GM19397 (cell line): ENCODE measurements at regions not wholly inside any gene's neighbourhood (a gene's known extent, or its start where the extent isn't known, plus 50 kb on each side); places are given as distances from the start of the nearest gene placed in this dataset.

Experiments
- ATAC-seq: cut with Tn5 transposase; IDR thresholded peaks from one replicate; pipeline ENCODE4 v1.9.1; 2021; ENCODE audit warnings: mild to moderate bottlenecking, moderate library complexity; ENCODE audit not compliant: unreplicated experiment

DNA sequence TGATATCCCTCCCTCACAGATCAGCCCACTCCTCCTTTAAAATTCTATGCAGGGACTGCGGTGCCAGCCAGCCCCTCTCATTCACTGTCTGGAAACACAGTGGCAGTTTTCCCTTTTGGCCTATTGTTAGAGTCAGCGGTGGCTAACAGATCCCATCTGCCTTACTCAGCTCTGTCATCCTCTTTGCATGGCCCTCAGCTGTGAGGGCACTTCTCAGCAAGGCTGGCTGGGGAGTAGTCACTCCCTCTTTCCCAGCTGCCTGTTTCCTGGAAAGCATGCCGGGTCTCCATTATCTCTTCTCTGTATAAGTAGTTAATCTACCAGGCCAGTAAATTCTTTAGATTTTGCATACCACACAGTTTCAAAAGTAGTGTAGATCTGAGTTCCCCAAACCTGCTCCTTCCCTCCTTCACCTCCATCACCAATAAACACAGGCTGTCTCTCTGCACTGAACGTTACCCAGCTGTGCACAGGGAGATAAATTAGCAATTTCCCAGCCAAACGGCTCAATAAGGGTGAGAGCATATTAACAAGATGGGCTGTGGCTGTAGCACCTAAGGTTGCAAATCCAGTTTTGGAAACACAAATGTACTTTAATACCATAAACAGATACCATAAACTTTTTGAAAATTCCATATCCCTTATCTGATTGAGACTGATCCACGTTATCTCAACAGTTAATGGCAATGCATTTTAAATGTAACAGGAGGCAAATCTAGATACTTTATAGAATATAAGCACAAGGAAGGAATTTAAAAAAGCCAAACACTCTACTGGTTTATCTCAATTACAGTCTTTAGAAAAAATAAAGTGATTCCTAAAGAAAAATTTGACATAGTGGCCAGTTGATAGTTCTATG lies 229.3 kb downstream of the ANKRD50 start:
- ATAC-seq, result no peak

DNA sequence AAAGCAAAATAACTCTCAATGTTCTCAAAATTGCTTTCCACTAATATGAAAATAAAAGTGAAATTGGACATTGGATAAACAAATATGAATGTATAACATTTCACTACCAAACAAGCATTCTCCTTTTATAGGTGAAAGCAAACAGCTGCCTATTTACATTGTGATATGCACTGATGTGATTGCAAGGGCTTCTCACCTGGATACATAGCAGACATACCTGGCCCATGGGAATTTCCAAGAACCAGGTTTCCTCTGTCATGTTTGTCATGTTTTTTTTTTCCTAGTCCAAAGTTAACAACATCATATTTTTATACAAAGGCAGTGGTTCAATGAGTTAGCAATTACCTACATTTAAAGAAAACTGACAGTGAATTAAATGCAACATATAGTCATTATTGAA lies 228.5 kb downstream of the ANKRD50 start:
- no peak for ATAC-seq

DNA sequence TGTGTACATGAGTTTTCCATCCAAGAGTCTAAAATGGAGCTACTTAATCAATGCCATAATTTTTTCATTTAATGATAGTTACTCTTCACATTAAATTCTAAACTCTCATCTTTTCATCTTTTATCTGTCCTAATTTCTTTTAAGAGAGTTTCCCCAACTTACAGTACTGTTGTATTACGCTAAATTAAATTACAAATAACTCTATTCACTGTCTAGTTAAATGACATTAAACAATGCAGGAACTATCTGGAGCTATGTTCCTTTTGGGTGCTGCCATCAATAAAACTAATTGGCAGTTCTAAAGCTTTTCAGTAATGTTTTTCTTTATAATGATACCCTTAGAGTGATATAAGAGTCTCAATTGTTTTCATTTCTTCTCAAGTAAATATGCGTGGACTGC lies 227.6 kb downstream of the ANKRD50 start:
- ATAC-seq, result no peak

DNA sequence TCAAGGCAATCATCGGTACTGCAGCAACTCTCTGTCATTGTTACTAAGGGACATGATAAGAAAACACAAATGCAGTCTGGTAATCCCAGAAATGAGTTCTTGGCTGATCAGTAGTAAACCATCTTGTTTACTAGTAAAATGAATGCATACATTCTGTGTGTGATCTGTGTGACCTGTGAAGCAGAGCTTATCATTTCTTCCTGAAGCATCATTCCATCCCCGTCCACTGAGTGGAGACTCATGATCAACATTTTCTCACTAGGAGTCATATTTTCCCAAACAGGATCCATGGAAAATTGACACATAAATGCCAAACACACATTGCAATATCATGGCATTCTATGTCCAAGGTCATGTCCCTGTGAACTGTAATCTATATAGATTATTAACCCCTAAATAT lies 226.1 kb downstream of the ANKRD50 start:
- no peak for ATAC-seq

DNA sequence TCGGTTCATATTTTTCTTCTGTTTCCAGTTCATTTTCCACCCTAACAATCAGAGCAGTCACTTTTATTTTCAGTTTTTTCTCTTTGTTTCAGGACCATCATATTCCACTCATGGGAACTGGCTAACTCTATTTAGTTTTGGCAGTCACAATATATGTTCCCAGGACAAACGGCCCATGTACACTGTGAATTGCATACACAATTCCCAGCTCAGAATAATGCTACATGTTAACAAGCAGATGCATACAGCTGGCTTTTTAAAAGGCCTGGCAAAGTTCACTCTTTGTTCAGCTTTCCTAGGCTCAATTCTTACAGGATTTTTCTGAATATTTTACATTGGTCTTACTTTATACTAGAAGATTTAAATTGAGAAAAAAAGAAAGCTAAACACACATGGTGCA lies 224.9 kb downstream of the ANKRD50 start:
- no peak for ATAC-seq

DNA sequence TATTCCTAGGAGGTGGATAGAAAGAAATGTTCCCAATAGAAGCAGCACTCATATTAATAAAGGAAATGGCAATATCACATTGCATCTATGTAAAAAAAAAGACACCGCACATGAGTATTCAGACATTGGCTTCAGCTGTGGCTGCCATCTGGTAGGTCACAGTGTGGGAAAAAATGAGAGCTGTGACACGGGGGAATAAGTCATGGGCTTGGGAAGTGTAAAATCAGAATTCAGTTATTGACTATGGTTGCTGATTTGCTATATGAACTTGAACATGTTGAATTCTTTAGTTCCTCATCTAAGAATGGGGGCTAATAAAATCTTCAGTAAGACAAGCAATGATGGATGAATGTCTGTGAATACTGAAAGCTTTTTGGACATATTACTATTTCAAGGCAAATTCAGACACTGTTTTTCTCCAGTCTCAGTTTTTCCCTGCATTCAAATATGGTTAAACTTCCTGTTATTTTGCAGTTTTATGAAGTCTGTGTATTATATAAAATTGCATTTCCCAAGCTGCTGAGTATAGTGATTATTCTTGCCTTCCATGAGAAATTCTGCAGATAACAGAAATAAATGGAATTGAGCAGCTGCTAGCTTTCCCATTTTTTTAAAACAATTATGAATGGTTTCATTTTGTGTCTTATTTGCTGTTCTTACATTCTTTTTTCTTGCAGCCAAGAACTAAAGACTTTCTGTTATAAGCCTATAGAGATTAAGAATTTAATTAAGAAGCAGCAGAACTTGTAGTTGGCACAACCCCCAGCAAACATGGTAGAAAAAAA lies 221.0 kb downstream of the ANKRD50 start:
- no peak for ATAC-seq

DNA sequence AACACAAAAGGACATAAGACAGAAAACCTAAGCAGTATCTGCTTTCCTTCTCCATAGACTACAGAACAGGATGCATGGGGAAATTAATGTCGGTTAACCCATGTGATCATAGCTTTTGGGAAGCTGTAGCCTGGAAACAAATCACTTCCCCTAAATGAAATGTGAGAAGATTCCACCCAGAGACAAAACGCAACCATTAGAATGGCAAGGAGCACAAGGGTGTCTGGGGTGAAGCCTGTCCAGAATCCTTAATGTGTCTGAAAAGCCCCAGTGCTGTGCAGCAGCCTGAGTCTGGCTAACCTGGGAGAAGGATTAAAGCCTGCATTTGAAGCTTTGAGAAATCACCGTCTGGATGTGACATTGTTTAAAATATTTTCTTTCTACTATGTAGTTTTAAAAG lies 213.3 kb downstream of the ANKRD50 start:
- no peak for ATAC-seq

DNA sequence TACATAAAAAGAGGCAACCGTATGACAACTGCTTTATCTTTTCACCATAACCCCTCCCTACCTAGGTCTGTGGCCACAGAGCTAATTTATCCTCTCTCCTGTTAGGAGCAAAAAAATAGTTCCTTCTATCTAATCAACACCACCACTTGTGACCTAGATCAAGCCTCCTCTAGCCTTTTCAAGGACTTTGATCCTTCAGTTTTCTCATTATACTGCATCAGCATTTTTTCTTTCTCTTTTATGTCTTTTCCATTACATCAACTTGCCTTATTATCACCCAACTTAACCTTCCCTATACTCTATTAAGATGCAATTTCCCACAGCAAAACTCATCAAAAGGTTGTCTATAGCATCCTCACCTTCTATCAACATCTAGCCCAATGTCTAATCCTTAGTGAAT lies 211.0 kb downstream of the ANKRD50 start:
- no peak for ATAC-seq

DNA sequence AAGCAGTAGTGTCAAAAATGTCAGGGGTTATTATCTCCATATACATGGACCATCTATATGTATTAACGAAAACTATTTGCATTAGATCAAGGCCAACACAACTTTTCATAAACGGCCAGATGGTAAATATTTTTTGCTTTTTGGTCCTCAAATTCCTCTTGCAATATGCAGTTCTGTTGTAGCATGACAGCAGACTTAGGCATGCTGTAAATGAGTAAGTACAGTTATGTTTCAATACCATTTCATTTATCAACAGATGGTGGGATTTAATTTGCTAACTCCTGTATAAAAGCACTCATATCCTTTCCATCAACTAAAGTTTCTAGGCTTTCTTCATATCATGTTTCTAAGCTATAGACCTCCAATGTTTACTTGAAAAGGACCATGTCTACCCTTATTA lies 208.1 kb downstream of the ANKRD50 start:
- ATAC-seq, result no peak

DNA sequence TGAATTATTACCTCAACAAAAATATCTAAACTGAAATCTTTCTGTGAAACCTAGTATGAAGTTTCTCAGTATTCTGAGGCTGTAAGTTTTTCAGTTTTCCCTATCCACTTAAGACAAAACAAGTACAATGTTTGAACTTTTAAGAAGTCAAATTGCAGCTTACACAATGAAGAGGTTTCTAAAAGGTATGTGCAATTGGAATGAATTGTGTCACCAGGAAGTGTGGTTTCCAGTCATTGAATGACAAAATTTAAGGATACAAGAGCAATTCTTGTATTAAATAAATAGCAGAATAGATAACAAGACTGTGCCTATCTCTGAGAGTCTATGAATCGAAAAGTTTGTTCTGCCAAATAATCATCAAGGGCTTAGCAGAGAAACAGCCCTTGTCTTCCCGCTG lies 207.3 kb downstream of the ANKRD50 start:
- no peak for ATAC-seq

DNA sequence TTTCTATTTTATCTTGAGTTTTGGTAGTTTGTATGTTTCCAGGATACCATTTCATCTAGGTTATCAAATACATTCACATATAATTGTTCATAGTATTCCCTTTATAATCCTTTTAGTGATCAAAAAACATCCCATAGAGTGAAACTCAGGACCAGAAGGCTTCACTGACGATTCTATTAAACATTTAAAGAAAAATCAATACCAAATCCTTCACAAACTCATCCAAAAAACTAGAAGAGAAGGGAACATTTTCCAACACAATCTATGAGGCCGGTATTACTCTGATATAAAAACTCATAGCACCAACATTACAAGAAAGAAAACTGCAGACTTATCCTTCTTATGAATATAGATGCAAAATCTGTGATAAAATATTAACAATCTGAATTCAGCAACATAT lies 203.4 kb downstream of the ANKRD50 start:
- ATAC-seq, result no peak

DNA sequence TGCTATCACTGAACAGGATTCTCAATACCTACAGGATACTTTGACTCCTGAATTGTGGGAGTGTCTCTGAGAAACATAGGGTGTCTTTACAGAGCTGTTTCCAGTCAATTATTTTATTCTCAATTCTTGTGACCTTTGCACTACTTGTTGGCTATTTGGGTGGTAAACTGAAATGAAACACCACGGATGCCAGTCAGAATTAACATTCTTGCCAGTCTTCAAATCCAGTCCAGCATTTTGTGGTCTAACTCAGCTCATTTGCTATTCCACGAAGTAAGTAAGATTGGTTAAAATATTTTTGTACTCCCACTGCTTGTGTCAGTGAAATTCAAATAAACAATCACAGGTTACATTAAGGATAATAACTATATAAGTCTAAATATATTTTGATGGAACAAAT lies 197.9 kb downstream of the ANKRD50 start:
- ATAC-seq, result no peak

DNA sequence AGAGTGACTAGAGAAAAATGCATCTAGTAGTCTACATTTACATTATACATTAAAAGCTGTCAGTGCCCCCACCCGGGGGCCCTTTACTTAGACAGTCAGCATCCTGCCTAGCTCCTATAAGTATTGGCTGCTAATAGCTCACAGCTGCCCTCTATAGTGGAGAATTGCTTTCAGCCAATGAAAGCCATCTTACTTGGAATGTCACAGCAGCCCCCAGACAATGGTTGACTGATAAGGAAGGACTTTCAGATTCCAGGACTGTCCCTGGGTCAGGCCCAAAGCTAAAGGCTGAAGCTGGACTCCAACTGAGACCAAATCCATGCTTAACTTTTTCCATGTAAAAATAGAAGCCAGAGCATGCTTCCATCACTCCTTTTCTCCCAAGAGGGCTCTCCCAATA lies 196.9 kb downstream of the ANKRD50 start:
- no peak for ATAC-seq

DNA sequence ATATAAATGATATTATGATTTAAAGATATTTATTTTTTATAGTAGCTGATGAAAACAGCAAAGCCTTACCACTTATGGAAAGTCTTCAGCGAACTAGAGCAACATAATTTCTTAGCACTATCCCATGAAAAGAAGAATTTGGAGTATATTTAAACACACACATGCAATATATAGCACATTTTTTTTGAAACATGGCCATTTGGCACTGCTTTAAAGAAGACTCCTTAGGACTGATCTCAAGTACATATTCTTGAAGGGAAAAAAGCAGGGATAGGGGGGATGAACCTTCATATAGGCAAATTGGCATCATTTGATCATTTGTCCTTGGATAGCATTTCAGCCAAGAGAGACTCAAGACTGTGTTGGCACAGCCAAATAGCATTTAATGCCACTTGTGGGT lies 193.3 kb downstream of the ANKRD50 start:
- no peak for ATAC-seq

DNA sequence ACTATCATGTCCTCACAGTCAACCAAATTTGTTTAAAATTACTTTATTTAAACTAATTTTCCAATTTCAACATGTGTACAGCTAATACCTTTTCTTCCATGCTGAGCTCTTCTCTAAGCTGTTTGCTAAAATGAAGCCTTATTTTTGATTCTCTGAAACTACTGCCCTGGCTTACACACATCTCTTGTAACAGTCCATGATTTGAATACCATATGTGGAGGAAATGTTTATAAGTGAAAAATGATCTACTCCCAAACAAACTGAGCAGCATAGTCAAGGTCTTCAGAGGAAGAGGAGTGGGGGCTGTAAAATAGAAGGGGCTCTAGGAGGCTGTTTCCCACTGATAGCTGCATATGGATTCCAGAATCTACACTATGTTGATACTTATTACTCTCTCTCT lies 188.7 kb downstream of the ANKRD50 start:
- no peak for ATAC-seq

DNA sequence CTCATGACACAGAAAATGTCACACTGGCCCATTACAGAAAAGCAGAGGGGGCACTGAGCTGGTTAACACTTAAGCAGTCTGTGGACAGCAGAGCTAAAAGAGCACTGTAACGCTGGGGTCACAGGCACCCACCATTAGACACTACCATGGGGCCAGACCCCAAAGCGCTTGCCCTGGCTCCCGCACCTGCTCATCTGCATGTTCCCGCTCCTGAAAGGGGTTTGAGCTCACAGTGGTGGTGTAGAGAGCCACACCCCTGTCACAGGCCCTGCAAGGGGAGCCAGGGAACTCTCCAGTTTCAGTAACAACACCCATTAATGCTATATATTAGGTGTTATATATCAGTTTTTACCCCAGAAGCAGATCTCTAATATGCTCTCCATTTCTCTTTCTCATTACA lies 187.0 kb downstream of the ANKRD50 start:
- ATAC-seq, result no peak

DNA sequence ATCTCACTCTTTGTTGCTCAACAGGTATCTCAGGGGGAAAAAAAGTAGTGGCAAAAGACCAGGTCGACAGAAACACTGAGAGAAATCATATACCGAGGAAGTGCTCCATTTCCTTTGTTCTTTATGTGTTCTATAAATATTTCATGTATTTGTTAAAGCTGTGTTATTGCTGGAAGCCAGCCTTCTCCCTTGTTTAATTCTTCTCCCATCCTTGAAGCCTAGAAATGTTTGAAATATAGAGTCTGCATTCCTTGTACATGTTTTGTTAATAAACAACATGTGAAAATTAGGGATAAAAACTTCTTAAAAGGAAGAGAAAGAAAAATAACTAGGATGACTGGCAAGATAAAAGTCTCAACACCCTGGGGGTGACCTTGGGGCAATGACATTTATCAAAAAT lies 186.2 kb downstream of the ANKRD50 start:
- no peak for ATAC-seq

DNA sequence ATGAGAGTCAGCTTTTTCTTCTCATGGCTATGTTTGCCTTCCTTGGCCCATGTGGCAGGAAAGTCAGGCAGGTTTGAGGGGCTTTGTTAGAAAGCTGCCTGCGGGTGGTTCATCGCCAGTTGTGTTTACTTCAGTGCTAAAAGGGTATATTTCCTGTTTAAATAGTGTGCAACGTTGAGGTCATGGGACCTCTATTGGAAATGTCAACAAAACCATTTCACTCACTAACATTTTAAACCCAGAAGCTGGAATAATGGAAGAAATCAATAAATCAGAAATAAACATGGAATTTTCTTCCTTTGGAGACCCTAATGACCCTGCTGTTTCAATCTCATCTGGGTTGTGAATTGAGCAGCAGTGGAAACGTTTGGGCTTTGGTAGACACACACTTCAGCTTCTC lies 185.8 kb downstream of the ANKRD50 start:
- ATAC-seq, result no peak

DNA sequence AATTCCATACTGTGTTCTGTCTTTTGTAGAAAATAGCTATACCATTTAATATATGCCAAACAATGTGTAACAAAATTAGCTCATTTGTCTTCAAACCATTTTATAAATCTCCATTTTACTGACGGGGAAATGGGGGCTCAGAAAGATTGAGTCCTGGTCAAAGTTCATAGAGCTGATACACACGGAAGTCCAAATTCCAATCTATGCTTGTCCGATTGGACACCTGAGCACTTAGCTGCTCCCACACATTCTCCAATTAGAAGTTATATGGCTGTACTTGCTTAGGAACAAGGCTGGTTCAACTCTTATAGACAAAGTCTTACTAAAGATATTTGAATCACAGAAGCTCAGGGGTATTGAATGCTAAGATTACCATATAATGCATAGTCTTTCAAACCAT lies 185.2 kb downstream of the ANKRD50 start:
- ATAC-seq, result no peak

DNA sequence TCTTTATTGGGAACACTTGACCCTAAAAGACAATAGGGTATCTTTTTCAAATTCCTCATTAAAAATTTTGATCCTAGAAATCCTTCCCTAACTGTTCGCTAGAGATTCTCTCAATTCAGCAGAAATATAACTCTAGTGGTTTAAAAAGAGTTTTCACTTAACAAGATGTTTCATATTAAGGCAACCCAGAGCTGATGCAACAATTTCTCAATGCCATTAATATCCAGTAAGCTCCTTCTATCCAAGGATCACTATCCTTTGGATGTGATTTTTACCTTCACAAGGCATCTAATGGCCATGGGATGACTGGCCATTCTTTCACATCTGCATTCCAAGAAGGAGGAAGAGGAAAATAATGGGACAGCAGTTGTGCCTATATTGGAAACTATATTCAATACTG lies 183.4 kb downstream of the ANKRD50 start:
- no peak for ATAC-seq

DNA sequence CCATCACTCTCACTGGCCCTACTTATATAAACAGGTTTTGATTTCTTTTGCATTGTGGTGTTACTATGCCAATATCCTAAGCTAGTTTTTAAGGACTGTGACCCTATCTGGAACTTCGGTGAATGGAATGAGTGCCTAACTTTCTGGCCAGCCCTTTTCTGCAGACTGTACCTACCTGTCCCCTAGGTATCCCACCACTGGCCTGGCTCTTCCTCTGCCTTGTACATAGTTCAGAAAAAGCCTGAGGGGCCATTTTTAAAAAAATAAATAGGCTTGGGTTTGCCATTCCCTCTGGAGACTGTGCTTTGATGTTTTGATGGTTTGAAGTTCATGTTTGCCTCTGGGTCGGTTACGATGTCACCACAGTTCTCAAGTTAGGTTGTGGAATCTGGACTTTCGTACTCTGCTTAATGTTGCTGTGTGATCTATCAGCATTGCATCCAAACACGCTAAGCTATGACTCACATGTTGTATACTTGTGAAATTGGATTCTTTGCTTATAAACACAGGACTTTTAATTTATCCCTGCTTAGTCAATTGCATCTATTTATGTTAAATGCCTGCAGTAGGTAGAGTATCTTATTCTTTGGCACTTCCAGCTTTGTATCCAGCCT lies 182.0 kb downstream of the ANKRD50 start:
- no peak for ATAC-seq

DNA sequence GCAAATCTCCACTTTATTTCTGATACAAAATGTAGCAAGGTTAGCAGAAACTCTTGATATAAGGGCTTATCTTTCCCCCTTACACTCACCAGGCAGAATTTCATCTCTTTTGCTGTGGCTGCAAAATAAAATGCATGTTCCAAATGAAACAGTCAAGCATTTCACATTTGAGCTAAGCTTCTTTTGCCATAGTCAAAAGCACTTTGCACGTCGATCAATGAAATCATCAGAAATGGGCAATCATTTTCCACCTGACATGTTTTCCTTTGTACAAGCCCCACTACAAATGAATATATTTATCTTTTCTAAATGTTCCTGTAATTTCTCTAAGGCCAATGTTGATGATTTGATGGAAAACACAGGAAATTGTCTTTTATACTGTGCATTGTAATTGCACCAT lies 178.4 kb downstream of the ANKRD50 start:
- no peak for ATAC-seq
